ENCODE measurements at regions not wholly inside any gene's neighbourhood (a gene's known extent, or its start where the extent isn't known, plus 50 kb on each side); places are given as distances from the start of the nearest gene placed in this dataset.
A peak's percentile ranks its signal among the peaks of the same experiment; 100 is the strongest.

GRCh38 chr2:240198226-240198625 is 57.8 kb upstream of the OTOS start:
- no peak for TF ChIP-seq CTCF (IDR thresholded peaks at IDR 0.05)
- H3K27me3 ChIP-seq, result no peaks in the 10 kb centered on the region
- DNase-seq (ENCODE audit: low spot score in 2 of 2), result no peak
- H3K4me3 ChIP-seq, result no peak overlapping the region
- H3K4me1 ChIP-seq, result no peaks in the 10 kb centered on the region
- no peaks in the 10 kb centered on the region for H3K36me3 ChIP-seq
- intact Hi-C loops (cut with DNase I), result no loop called here
- no peaks in the 10 kb centered on the region for H3K9me3 ChIP-seq
- H3K27ac ChIP-seq, result no peak overlapping the region

- H3K27ac ChIP-seq, result no peak overlapping the region
- no peak overlapping the region for H3K4me3 ChIP-seq
- H3K9me3 ChIP-seq, result no peaks in the 10 kb centered on the region
- intact Hi-C loops (cut with DNase I), result no loop called here
- no peaks in the 10 kb centered on the region for H3K36me3 ChIP-seq
- no peaks in the 10 kb centered on the region for H3K4me1 ChIP-seq
- DNase-seq (ENCODE audit: low spot score in 2 of 2), result peak in 1 of 2 donors; percentile 43
- TF ChIP-seq CTCF (IDR thresholded peaks at IDR 0.05), result no peak
- no peaks in the 10 kb centered on the region for H3K27me3 ChIP-seq
These were observed 58.8 kb upstream of the OTOS start for GRCh38 chr2:240199133-240199870.

GRCh38 chr2:240200230-240201051 is 60.0 kb upstream of the OTOS start:
- intact Hi-C loops (cut with DNase I), result no loop called here
- H3K36me3 ChIP-seq, result no peaks in the 10 kb centered on the region
- TF ChIP-seq CTCF (IDR thresholded peaks at IDR 0.05), result no peak
- peak in 1 of 2 donors; percentile 50 for DNase-seq (ENCODE audit: low spot score in 2 of 2)
- no peaks in the 10 kb centered on the region for H3K27me3 ChIP-seq
- no peak overlapping the region for H3K27ac ChIP-seq
- no peak overlapping the region for H3K4me3 ChIP-seq
- H3K9me3 ChIP-seq, result no peaks in the 10 kb centered on the region
- H3K4me1 ChIP-seq, result no peaks in the 10 kb centered on the region

GRCh38 chr2:240201866-240202265 is 61.4 kb upstream of the OTOS start:
- H3K27me3 ChIP-seq, result no peaks in the 10 kb centered on the region
- H3K27ac ChIP-seq, result no peak overlapping the region
- no peaks in the 10 kb centered on the region for H3K36me3 ChIP-seq
- no peaks in the 10 kb centered on the region for H3K9me3 ChIP-seq
- no peaks in the 10 kb centered on the region for H3K4me1 ChIP-seq
- intact Hi-C loops (cut with DNase I), result no loop called here
- TF ChIP-seq CTCF (IDR thresholded peaks at IDR 0.05), result no peak
- peak in 1 of 2 donors; percentile 38 for DNase-seq (ENCODE audit: low spot score in 2 of 2)
- H3K4me3 ChIP-seq, result no peak overlapping the region

GRCh38 chr2:240202586-240202985 is 62.1 kb upstream of the OTOS start:
- intact Hi-C loops (cut with DNase I), result no loop called here
- Histone ChIP-seq H3K4me1 (no peaks in the 10 kb centered on the region), H3K27me3 (no peaks in the 10 kb centered on the region), H3K9me3 (no peaks in the 10 kb centered on the region), H3K36me3 (no peaks in the 10 kb centered on the region), H3K4me3 (no peak overlapping the region), H3K27ac (no peak overlapping the region)
- TF ChIP-seq CTCF (IDR thresholded peaks at IDR 0.05), result no peak
- DNase-seq (ENCODE audit: low spot score in 2 of 2), result no peak

Data from ascending aorta (tissue), 2 donors.